Left lung (tissue), 4 donors: ENCODE measurements at regions not wholly inside any gene's neighbourhood (a gene's known extent, or its start where the extent isn't known, plus 50 kb on each side); places are given as distances from the start of the nearest gene placed in this dataset.

ENCODE experiments used
- ATAC-seq: fragments of 200-7000 bp; cut with Tn5 transposase; one replicate; pipeline ENCODE4 v1.9.1; 2020; ENCODE audit warnings: moderate library complexity
- DNase-seq, 4 donors: peaks; one replicate each; pipeline ENCODE4 v3.0.0-alpha.2; 2013 to 2020
- H3K27ac ChIP-seq, 2 donors: fragments of 200-600 bp; sonication (generic) in 1 of 2; one replicate each; pipeline versions ENCODE4 v1.5.0 to v1.8.0; 2020 to 2021
- H3K27me3 ChIP-seq, 2 donors: fragments of 200-600 bp; sonication (generic) in 1 of 2; one replicate each; pipeline versions ENCODE4 v1.5.0 to v1.8.0; 2020 to 2021
- H3K36me3 ChIP-seq, 2 donors: fragments of 200-600 bp; sonication (generic) in 1 of 2; one replicate each; pipeline versions ENCODE4 v1.5.0 to v1.8.0; 2020 to 2021
- H3K4me1 ChIP-seq, 2 donors: fragments of 200-600 bp; one replicate each; pipeline ENCODE4 v1.8.0; 2021
- H3K4me3 ChIP-seq, 2 donors: fragments of 200-600 bp; sonication (generic) in 1 of 2; one replicate each; pipeline versions ENCODE4 v1.5.0 to v1.8.0; 2020 to 2021; ENCODE audit warnings: mild to moderate bottlenecking in 1 of 2
- H3K9me3 ChIP-seq, 2 donors: fragments of 200-600 bp; sonication (generic) in 1 of 2; one replicate each; pipeline versions ENCODE4 v1.5.0 to v1.8.0; 2020 to 2021
- intact Hi-C, 2 donors: fragments of 100-400 bp; cut with DNase I; formaldehyde crosslinking; loops; one replicate each; pipeline versions ENCODE4 v1.11.2 to v1.14.2; 2022
- TF ChIP-seq, protein P1 (sequence below), 2 donors: fragments of 200-600 bp; sonication (generic) in 1 of 2; IDR thresholded peaks; one replicate each; pipeline versions ENCODE4 v1.5.0 to v1.8.0; 2021; ENCODE audit warnings: antibody characterized with exemption in 2 of 2
- donor health status: DM: no; HTN: yes; CAD: no.
- donor health status: DM: no; HTN: no; CAD: no.

- Histone ChIP-seq H3K4me1 (peaks cover 5 to 59% of the 10 kb centered on the region in 2 donors), H3K36me3 (no peaks in the 10 kb centered on the region), H3K27ac (peak overlapping the region; percentile 41 to 61), H3K4me3 (no peak overlapping the region), H3K27me3 (no peaks in the 10 kb centered on the region), H3K9me3 (no peaks in the 10 kb centered on the region)
- ATAC-seq = no peak
- TF ChIP-seq, protein P1, sequence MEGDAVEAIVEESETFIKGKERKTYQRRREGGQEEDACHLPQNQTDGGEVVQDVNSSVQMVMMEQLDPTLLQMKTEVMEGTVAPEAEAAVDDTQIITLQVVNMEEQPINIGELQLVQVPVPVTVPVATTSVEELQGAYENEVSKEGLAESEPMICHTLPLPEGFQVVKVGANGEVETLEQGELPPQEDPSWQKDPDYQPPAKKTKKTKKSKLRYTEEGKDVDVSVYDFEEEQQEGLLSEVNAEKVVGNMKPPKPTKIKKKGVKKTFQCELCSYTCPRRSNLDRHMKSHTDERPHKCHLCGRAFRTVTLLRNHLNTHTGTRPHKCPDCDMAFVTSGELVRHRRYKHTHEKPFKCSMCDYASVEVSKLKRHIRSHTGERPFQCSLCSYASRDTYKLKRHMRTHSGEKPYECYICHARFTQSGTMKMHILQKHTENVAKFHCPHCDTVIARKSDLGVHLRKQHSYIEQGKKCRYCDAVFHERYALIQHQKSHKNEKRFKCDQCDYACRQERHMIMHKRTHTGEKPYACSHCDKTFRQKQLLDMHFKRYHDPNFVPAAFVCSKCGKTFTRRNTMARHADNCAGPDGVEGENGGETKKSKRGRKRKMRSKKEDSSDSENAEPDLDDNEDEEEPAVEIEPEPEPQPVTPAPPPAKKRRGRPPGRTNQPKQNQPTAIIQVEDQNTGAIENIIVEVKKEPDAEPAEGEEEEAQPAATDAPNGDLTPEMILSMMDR (IDR thresholded peaks at IDR 0.05) = no peak
- no peak for DNase-seq
- intact Hi-C loops = no loop called here
Observed at GRCh38 chr2:55102056-55102812, 52.0 kb upstream of the RTN4 start.

DNA sequence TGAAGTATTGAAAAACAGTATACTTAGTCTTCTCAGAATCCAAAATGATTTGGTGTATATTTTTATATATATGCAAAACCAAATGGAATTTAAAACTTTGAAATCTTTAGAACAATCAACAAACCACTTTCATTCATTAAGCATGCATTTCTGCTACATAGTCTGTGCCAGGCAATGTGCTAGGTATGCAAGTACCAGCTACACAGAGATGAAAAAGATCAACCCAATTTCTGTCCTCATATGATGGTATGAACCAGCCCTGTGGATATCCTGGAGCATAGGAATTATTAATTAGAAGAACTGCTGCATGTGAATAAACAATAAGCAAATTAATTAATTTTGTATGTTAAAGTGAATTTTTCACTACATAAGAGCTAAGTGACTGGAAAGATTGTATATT is 51.2 kb upstream of the RTN4 start:
- DNase-seq (no peak), ATAC-seq (no peak)
- peaks cover 5 to 67% of the 10 kb centered on the region in 2 donors for H3K4me1 ChIP-seq
- intact Hi-C loops = no loop called here
- no peaks in the 10 kb centered on the region for H3K36me3 ChIP-seq
- TF ChIP-seq, protein P1 (IDR thresholded peaks at IDR 0.05) = no peak
- H3K9me3 ChIP-seq = no peaks in the 10 kb centered on the region
- H3K27me3 ChIP-seq = no peaks in the 10 kb centered on the region
- peak overlapping the region; percentile 41 to 61 for H3K27ac ChIP-seq
- no peak overlapping the region for H3K4me3 ChIP-seq

DNA sequence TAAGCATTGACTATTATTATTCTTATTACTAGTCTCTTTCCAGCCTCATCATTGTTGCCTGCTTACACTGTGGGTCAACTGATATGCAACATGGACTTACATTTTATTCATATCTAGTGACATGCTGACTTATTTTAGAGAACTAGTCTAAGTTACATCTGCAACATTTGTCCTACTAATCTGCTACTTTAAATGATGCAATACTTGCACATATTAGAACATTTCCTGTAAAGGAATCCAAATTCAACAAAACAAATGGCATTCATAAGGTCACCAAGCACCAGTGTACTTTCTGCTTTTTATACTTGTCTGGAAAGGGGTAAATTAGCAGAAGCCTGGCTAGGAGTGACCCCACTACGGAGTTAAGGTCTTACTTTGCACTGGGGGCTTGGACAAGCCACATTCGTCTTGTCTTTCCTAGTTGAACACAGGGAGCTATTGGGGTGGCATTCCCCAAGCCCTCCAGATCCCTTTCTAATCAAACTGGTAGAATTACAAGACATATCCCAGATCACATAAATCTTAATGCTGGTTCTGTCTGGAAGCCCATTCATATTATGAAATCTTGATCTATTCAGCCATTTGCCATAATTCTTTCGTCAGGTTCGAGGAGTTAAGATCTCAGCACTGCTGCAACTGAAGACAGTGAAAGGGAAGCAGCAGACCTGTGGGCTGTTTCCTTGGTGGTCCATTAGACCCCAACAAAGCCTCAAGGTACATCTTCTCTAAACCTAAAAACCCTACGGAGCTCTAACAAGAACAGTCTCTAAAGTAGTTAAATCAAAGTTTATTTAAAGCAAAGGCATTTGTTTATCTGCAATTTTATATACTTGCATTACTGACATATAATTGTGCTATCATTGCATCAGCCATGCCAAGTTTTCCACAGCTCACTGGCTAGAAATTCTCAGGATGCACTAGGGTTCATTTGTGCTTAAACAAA is 49.9 kb upstream of the RTN4 start:
- Histone ChIP-seq H3K27me3 (no peaks in the 10 kb centered on the region), H3K27ac (peak overlapping the region; percentile 76 to 88), H3K4me1 (peaks cover 5 to 70% of the 10 kb centered on the region in 2 donors), H3K9me3 (no peaks in the 10 kb centered on the region), H3K4me3 (no peak overlapping the region), H3K36me3 (no peaks in the 10 kb centered on the region)
- TF ChIP-seq, protein P1 (IDR thresholded peaks at IDR 0.05) = no peak
- ATAC-seq (peak; percentile 74), DNase-seq (no peak)
- intact Hi-C loops = no loop called here
